SKM-1 treated with dmso at 0.1 percent for 144 hours (cell line): ENCODE measurements at regions not wholly inside any gene's neighbourhood (a gene's known extent, or its start where the extent isn't known, plus 50 kb on each side); places are given as distances from the start of the nearest gene placed in this dataset.
"Not testable (repeated sequence)": the region's sequence is repeated elsewhere in the genome, so short reads cannot be mapped to it uniquely, and the experiment has no call there.

Experiments used
- DNase-seq: peaks from one replicate; lab custom pipeline; 2025; ENCODE audit not compliant: unreplicated experiment; lab: John Stamatoyannopoulos, UW

DNA sequence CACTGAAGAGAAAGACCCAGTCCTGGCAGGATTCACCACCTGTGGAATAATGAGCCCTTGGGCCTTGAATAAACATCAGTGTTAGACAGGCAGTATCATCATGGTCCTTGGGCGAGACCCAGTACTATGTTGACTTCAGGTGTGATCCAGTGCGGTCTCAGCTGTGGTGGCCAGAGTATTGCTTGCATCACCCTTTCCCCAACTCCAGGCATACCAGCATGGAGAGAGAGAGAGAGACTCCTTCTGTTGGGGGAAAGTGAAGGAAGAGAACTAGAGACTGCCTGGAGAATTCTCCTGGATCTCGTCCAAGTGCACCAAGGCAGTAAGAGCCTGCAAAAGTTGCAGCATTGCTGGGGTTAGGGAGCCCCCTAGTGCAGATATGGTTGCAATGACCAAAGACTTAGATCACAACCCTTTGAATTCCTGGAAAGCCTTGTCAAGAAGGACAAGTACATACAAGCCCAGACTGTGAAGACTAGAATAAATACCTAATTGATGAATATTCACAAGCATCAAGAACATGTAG is 61.1 kb upstream of the VAMP7 start:
- peak; percentile 39 for DNase-seq

DNA sequence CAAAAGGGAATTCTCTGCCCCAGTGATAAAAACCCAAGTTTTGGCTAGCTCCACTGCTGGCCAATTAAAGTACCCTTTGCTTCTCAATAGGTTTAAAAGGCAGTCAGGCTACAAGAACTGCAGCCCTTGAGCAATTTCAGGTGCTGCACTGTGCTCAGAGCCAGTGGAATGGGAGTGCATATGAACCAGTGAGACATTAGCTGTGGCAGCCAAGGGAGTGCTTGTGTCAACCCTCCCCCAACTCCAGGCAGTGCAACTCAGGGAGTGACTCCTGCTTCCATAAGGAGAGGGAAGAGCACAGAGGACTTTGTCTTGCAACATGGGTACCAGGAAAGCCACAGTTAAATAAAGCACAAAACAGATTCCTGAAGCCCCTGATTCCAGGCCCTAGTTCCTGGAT is 61.6 kb upstream of the VAMP7 start:
- DNase-seq = no peak

GRCh38 chrX:155814391-155814790 is 66.8 kb upstream of the VAMP7 start:
- DNase-seq = not testable (repeated sequence)

DNA sequence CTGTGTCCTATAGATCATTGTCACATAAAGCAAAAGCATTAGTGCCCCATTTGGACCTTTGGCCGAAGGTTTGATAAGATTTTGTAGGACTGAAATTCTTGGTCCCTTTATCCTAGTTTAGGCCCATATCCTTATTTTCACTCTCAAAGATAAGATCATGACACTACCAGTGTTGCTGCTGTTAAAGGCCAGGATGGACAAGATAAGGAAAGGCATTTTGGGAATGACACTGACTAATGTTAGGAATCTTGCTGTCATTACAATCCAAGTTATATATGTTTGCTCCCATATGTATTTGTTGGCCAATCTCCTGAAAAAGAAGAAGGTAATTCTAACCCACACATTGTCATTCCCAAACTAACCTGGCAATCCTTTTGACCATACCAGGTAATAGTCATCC is 101.3 kb upstream of the VAMP7 start:
- DNase-seq = no peak

- DNase-seq = no peak
Observed at GRCh38 chrX:155778844-155779553, 102.1 kb upstream of the VAMP7 start.

DNA sequence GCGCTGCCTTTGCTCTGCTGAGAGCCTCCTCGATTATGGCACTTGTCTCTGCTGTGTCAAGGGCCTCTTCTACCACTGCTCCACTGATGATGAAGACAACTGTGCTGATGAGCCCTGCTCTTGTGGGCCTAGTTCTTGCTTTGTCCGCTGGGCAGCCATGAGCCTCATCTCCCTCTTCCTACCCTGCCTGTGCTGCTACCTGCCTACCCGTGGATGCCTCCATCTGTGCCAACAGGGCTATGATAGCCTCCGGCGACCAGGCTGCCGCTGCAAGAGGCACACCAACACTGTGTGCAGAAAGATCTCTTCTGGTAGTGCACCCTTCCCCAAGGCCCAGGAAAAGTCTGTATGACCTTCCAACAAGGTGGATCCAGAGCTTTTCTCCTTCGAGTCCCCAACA is 106.8 kb upstream of the VAMP7 start:
- DNase-seq = no peak

GRCh38 chrX:155767876-155768769 is 113.0 kb upstream of the VAMP7 start:
- DNase-seq = no peak

GRCh38 chrX:155767051-155767875 is 113.9 kb upstream of the VAMP7 start:
- no peak for DNase-seq

DNA sequence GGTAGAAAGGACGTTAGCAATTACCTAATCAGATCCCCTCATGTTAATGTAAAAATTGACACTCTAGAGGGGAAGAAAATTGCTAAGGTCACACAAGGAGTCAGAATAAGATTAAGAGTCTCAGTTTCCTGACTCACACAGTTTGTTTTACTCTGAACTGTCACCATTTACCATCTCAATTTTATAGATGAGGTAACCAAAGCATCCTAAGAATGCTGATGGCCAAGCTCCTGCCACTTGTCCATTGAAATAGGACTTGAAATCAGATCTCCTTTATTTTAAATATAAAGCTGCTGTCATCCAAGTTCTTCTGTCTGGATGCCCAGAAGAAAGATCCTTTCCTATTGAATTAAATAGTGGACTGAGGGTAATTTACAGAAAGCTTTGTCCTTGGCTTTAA is 114.8 kb upstream of the VAMP7 start:
- no peak for DNase-seq

GRCh38 chrX:155761185-155761584 is 120.0 kb upstream of the VAMP7 start:
- DNase-seq = no peak

GRCh38 chrX:155757046-155757759 is 123.9 kb upstream of the VAMP7 start:
- DNase-seq = no peak

DNA sequence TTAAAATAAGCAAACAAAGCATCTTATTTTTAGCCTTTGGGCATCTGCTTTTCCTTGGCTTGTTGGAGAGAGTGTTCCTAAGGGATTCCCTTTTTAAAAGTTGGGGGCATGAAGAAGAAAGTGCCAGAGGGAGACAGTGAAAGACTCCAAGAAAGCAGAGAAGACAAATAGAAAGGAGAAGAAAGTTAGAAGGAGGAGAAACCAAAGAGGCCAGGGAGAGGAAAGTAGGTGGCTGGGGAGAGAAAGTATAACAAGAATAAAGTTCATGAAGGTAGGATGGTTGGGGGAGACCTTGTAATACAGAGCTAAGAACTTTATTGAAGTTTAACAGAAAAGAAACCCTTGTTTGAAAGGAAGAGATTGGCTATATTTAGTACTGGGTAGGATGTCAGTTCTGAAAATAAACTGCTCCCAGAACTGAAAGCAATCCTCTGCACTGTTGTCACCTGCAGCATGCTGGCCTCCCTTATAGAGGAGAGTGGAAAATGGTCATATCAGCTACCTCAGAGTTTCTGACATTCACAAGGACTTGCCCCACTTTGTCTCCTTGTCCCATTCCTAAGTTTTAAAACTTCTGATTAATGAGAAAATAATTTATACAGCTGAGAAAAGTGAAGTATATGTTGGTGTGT is 125.3 kb upstream of the VAMP7 start:
- DNase-seq = no peak

DNA sequence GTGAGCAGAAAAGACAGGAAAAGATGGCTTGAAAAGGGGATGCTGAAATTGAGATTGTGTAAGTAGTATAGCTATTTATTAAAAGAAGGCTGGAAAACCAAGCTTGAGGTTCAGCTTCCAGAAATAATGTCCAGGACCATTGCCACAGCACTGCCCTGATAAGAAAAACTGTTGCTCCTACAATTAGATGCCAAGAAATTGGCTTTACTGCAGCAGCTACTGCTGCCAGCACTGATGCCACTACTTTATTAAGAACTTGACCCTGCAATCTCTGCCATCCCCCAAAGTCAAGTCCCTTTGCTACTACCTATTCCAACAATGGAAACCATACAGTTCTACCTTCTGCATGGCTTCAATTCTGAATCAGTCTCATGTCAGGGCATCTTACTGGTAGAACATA is 130.0 kb upstream of the VAMP7 start:
- DNase-seq = no peak

GRCh38 chrX:155747520-155747919 is 133.6 kb upstream of the VAMP7 start:
- DNase-seq = no peak

- DNase-seq = no peak
Observed at GRCh38 chrX:155745792-155746191, 133.0 kb upstream of the TMLHE start.

DNA sequence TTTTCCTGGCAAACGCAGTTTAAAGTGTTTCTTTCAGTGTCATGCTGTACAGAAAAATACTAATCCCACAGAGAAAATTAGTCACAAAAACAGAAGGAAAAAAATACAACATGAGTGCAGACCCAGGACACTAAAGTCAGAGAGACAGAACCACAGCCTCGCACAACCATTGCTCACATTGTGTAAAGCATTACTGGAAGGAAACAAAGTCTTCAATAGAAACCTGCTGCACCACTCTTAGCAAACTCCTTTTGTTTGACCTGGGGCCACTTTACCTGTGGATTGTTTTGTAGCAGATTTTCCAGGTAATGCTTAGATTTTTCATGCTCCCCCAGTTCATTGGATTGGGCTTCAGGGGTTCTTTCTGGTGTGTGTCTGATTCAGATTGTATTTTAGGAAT is 131.8 kb upstream of the TMLHE start:
- no peak for DNase-seq

- not testable (repeated sequence) for DNase-seq
Observed at GRCh38 chrX:155728335-155728734, 115.6 kb upstream of the TMLHE start.

- DNase-seq = no peak
Observed at GRCh38 chrX:155718972-155719586, 106.3 kb upstream of the TMLHE start.

DNA sequence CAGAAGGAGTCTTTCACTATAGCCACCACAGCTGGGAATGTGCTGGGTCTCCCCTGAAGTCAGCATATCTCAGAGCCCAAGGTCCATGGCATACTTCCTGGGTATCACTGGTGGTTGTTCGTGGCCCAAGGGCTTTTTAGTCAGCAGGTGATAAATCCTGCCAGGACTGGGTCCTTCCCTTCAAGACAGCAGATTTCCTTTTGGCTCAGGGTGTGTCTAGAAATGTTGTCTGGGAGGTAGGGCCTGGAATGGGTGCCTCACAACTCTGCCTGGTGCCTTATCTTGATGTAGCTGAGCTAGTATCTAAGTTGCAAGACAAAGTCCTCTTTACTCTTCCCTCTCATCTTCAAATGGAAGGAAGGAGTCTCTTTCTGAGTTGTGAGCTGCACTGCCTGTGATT is 102.4 kb upstream of the TMLHE start:
- DNase-seq = no peak

DNA sequence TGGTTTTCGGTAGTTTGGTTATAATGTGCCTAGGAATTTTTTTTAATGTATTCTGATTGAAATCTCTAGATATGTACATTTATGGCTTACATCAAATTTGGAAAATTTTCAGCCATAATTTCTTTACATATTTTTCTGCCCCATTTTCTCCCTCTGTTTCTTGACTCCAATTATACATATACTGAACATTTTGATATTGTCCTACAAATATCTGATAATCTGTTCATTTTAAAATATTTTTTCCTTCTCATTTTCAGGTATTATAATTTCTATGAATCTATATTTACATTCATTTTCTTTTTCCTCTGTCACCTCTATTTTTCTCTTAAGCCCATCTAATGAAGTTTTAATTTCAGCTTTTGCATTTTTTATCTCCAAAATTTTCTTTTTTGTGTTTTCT is 82.7 kb upstream of the TMLHE start:
- DNase-seq = no peak
